Activated B cell treated with CpG ODN at 0.5 μM for 24 hours (primary cell): ENCODE measurements at regions not wholly inside any gene's neighbourhood (a gene's known extent, or its start where the extent isn't known, plus 50 kb on each side); places are given as distances from the start of the nearest gene placed in this dataset.

Experiments used
- ATAC-seq: fragments of 200-7000 bp; cut with Tn5 transposase; one replicate; pipeline ENCODE4 v1.10.0; 2021; ENCODE audit warnings: low read depth, mild to moderate bottlenecking, moderate library complexity
- CTCF ChIA-PET: fragments of 350-600 bp; sonication (Branson Sonifier 250); formaldehyde crosslinking; loops from one replicate; lab custom pipeline; 2021; ENCODE audit warnings: antibody characterized with exemption; lab: Charles Lee
- POLR2A ChIA-PET: fragments of 350-600 bp; sonication (Branson Sonifier 250); formaldehyde crosslinking; loops from one replicate; lab custom pipeline; 2021; ENCODE audit warnings: antibody characterized with exemption; lab: Charles Lee
- DNase-seq: peaks from one replicate; pipeline ENCODE4 v3.0.0; 2022
- H3K27ac Mint-ChIP-seq: one replicate; pipeline ENCODE4 v1.8.0; 2020; ENCODE audit warnings: mixed read lengths
- H3K27me3 Mint-ChIP-seq: one replicate; pipeline ENCODE4 v1.8.0; 2021; ENCODE audit warnings: mixed read lengths
- H3K36me3 Mint-ChIP-seq: one replicate; pipeline ENCODE4 v1.8.0; 2021; ENCODE audit warnings: low read depth, mixed read lengths
- H3K4me1 Mint-ChIP-seq: one replicate; pipeline ENCODE4 v1.8.0; 2021; ENCODE audit warnings: mixed read lengths
- H3K4me3 Mint-ChIP-seq: one replicate; pipeline ENCODE4 v1.8.0; 2020; ENCODE audit warnings: mild to moderate bottlenecking, mixed read lengths
- H3K9me3 Mint-ChIP-seq: one replicate; pipeline ENCODE4 v1.8.0; 2020; ENCODE audit warnings: mixed read lengths
- intact Hi-C: fragments of 100-400 bp; cut with micrococcal nuclease; formaldehyde crosslinking; loops from one replicate; pipeline ENCODE4 v1.15.1; 2024
- TF ChIP-seq, protein P1 (sequence below): fragments of 200-600 bp; IDR thresholded peaks from one replicate; pipeline ENCODE4 v1.8.0; 2022; ENCODE audit warnings: antibody characterized with exemption, mild to moderate bottlenecking

DNA sequence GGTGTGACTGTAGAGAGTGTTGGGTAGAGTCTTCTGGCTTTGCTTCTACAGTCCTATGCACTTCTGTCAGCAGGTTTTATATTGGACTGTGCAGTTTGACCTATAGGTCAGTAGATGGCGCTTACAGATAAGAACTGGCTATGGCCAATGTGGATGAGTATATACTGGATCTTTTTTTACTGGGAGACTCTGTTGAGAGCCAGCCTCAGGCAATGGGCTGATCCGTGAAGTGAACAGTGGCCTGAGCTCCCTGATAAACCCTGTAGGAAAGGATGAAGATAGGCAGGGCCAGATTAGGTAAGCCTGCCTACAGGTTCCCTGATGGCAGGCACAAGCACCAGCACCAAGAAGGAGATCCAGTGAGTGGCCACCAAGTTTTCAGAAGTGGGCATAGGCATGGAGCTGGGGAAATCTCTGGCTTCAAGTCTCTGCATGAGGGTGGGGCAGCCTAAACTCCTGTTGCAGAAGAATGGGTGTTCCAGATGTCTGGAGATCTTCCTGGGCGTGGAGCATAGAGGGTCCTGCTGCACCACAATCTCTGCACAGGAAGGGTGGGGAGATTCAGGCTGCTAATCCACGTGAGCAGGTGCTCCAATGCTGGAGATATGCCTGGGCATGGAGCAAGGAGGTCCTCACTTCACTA, 326.0 kb upstream of the SGO1 start:
- ChIA-PET POLR2A (no interaction called here), CTCF (interaction anchor here (1.2 kb wide), 1 partner anchor 1604 kb away, joined by 3 read pairs; no protein-coding TSS in a partner anchor)
- no peak for ATAC-seq
- no peak overlapping the region for H3K27ac Mint-ChIP-seq
- peaks cover 8% of the 10 kb centered on the region for H3K9me3 Mint-ChIP-seq
- DNase-seq = no peak
- no peaks in the 10 kb centered on the region for H3K36me3 Mint-ChIP-seq
- TF ChIP-seq, protein P1, sequence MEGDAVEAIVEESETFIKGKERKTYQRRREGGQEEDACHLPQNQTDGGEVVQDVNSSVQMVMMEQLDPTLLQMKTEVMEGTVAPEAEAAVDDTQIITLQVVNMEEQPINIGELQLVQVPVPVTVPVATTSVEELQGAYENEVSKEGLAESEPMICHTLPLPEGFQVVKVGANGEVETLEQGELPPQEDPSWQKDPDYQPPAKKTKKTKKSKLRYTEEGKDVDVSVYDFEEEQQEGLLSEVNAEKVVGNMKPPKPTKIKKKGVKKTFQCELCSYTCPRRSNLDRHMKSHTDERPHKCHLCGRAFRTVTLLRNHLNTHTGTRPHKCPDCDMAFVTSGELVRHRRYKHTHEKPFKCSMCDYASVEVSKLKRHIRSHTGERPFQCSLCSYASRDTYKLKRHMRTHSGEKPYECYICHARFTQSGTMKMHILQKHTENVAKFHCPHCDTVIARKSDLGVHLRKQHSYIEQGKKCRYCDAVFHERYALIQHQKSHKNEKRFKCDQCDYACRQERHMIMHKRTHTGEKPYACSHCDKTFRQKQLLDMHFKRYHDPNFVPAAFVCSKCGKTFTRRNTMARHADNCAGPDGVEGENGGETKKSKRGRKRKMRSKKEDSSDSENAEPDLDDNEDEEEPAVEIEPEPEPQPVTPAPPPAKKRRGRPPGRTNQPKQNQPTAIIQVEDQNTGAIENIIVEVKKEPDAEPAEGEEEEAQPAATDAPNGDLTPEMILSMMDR = no peak
- intact Hi-C loops = no loop called here
- no peak overlapping the region for H3K4me3 Mint-ChIP-seq
- no peaks in the 10 kb centered on the region for H3K27me3 Mint-ChIP-seq
- H3K4me1 Mint-ChIP-seq = no peaks in the 10 kb centered on the region

DNA sequence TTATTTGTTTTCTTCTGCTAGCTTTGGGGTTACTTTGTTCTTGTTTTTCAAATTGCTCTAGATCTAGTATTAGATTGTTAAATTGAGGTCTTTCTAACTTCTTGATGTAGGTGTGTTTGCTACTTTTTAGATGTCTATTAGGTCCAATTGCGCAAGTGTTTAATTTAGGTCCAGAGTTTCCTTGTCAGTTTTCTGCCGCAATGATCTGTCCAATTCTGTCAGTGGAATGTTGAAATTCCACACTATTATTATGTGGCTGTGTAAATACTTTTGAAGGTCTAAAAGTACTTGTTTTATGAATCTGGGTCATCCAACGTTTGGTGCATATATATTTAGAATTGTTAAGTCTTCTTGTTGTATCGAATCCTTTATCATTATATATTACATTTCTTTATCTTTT, 324.4 kb upstream of the SGO1 start:
- no peaks in the 10 kb centered on the region for H3K36me3 Mint-ChIP-seq
- TF ChIP-seq, protein P1 = no peak
- no peak overlapping the region for H3K4me3 Mint-ChIP-seq
- intact Hi-C loops = no loop called here
- H3K4me1 Mint-ChIP-seq = no peaks in the 10 kb centered on the region
- ChIA-PET POLR2A (no interaction called here), CTCF (no interaction called here)
- peaks cover 15% of the 10 kb centered on the region for H3K9me3 Mint-ChIP-seq
- no peak for ATAC-seq
- DNase-seq = no peak
- no peaks in the 10 kb centered on the region for H3K27me3 Mint-ChIP-seq
- no peak overlapping the region for H3K27ac Mint-ChIP-seq

DNA sequence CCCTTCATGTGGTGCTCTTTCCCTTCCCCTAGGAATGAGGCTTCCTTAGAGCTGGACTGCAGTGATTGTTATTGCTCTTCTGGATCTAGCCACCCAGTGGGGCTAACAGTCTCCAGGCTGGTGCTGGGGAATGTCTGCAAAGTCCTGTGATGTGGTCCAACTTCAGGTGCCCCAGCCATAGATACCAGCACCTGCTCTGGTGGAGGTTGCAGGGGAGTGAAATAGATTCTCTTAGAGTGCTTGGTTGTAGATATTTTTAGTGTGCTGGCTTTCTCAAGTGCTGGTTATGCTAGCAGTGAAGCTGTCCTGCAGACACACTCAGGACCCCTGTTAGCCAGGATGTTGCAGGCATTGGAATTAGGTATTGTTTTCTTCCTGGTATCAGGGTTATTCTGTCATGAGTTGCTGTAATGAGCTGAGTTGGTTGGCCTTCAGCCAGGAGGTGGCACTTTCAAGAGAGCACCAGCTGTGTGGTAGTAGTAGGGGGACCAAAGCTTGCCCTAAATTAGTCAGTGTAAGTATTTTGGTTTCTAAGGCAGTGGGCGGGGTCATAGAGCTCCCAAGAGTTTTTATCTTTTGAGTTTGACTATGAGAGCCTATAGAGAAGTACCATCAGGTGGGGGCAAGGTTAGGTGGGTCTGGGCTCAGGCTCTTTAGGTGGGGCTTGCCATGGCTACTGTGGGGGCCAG, 317.5 kb upstream of the SGO1 start:
- H3K4me1 Mint-ChIP-seq = no peaks in the 10 kb centered on the region
- peaks cover 27% of the 10 kb centered on the region for H3K9me3 Mint-ChIP-seq
- no peak for ATAC-seq
- H3K27me3 Mint-ChIP-seq = no peaks in the 10 kb centered on the region
- TF ChIP-seq, protein P1 = no peak
- H3K27ac Mint-ChIP-seq = no peak overlapping the region
- DNase-seq = no peak
- ChIA-PET POLR2A (interaction anchor here (0.6 kb wide), 1 partner anchor 530 kb away, joined by 4 read pairs; no protein-coding TSS in a partner anchor), CTCF (interaction anchor here (1.0 kb wide), 1 partner anchor 11 kb away, joined by 3 read pairs; no protein-coding TSS in a partner anchor)
- no peak overlapping the region for H3K4me3 Mint-ChIP-seq
- no peaks in the 10 kb centered on the region for H3K36me3 Mint-ChIP-seq
- intact Hi-C loops = no loop called here

DNA sequence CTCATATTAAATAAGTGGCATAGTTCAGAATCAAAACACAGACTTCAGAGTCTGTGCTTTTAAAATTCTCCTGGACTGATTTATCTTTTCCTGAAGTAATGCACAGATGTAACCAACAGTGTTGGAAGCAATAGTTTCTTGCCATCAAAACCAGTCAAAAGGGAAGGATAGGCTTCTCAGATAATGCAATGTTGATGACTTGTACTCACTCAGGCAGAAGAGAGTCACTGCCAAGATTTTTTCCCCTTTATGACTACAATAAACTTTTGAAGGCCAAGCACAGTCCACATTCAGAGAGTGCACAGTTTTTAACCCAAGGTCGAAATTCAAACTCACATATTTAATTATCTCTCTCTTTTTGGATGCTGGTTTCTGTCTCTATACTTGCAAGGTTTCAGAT, 305.0 kb upstream of the SGO1 start:
- no peaks in the 10 kb centered on the region for H3K36me3 Mint-ChIP-seq
- CTCF ChIA-PET = no interaction called here

DNA sequence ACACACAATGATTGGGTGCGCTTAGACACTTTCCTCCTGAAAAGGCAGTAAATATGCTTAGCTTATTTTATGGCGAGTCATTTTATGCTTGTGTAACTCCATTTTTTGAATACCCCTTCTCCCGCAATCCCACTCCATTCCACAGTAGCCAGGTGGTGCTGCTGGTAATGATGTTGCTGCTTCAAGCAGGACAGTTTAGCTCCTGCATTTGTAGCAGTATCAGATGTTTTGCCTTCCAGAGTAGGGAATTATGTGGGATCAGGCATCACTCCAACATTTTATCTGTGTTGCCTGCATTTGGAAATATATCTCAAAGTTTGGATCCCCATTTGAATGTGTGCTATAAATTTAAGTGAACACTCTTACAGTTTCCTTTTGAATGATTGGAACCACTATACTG, 302.1 kb upstream of the SGO1 start:
- ATAC-seq (no peak), DNase-seq (no peak)
- TF ChIP-seq, protein P1 = no peak
- Mint-ChIP-seq H3K27me3 (no peaks in the 10 kb centered on the region), H3K9me3 (peaks cover 18% of the 10 kb centered on the region), H3K4me1 (no peaks in the 10 kb centered on the region), H3K36me3 (no peaks in the 10 kb centered on the region), H3K27ac (no peak overlapping the region), H3K4me3 (no peak overlapping the region)
- POLR2A ChIA-PET = no interaction called here
- CTCF ChIA-PET = no interaction called here
- intact Hi-C loops = no loop called here

More for the DNA sequence above, 305.0 kb upstream of the SGO1 start:
- TF ChIP-seq, protein P1 = no peak
- ATAC-seq (no peak), DNase-seq (no peak)
- POLR2A ChIA-PET = no interaction called here
- H3K4me3 Mint-ChIP-seq = no peak overlapping the region
- intact Hi-C loops = no loop called here
- H3K27me3 Mint-ChIP-seq = no peaks in the 10 kb centered on the region
- no peak overlapping the region for H3K27ac Mint-ChIP-seq
- peaks cover 14% of the 10 kb centered on the region for H3K9me3 Mint-ChIP-seq
- H3K4me1 Mint-ChIP-seq = no peaks in the 10 kb centered on the region
